Cardiac muscle cell (in vitro differentiated cells and primary cell): ENCODE measurements at regions not wholly inside any gene's neighbourhood (a gene's known extent, or its start where the extent isn't known, plus 50 kb on each side); places are given as distances from the start of the nearest gene placed in this dataset.

ENCODE experiments used
- DNase-seq, 2 donors: peaks; one replicate each; pipeline versions ENCODE4 v3.0.0 to v3.0.0-alpha.2; 2010 to 2017; ENCODE audit warnings: low read depth in 1 of 2, low spot score in 1 of 2
- H3K27ac ChIP-seq: fragments of 200-600 bp; sonication (generic); 2 replicates; pipeline ENCODE4 v1.5.1; 2016
- H3K27me3 ChIP-seq: fragments of 200-600 bp; sonication (generic); 2 replicates; pipeline ENCODE4 v1.6.0; 2016; ENCODE audit warnings: control low read depth
- H3K36me3 ChIP-seq: fragments of 200-600 bp; sonication (generic); 2 replicates; pipeline ENCODE4 v1.5.1; 2016; ENCODE audit warnings: control low read depth
- H3K4me1 ChIP-seq: fragments of 200-600 bp; sonication (generic); 2 replicates; pipeline ENCODE4 v1.8.1; 2017; ENCODE audit warnings: low read depth, mild to moderate bottlenecking, mixed run types
- H3K4me3 ChIP-seq: fragments of 200-600 bp; sonication (generic); 2 replicates; pipeline ENCODE4 v1.5.1; 2016; ENCODE audit warnings: mild to moderate bottlenecking
- H3K9me3 ChIP-seq: fragments of 200-600 bp; sonication (generic); 2 replicates; pipeline ENCODE4 v1.5.1; 2017; ENCODE audit warnings: low read depth, mild to moderate bottlenecking, control low read depth
- CTCF ChIP-seq: IDR thresholded peaks from 2 replicates; pipeline ENCODE4 v1.5.1; 2012; ENCODE audit warnings: low read depth, mild to moderate bottlenecking, low read length

GRCh38 chr5:3056866-3057265 is 305.4 kb upstream of the IRX2 start:
- Histone ChIP-seq H3K27me3 (no peaks in the 10 kb centered on the region), H3K4me3 (no peak overlapping the region), H3K27ac (no peak overlapping the region), H3K9me3 (no peaks in the 10 kb centered on the region), H3K36me3 (no peaks in the 10 kb centered on the region), H3K4me1 (peaks cover 7% of the 10 kb centered on the region)
- peak in 1 of 2 donors; percentile 30 for DNase-seq
- TF ChIP-seq CTCF, result no peak

GRCh38 chr5:3051400-3051799 is 299.9 kb upstream of the IRX2 start:
- no peak for TF ChIP-seq CTCF
- Histone ChIP-seq H3K4me3 (no peak overlapping the region), H3K27ac (no peak overlapping the region), H3K4me1 (peaks cover under 1% of the 10 kb centered on the region), H3K9me3 (no peaks in the 10 kb centered on the region), H3K36me3 (no peaks in the 10 kb centered on the region), H3K27me3 (no peaks in the 10 kb centered on the region)
- no peak for DNase-seq

- no peak for DNase-seq
- Histone ChIP-seq H3K36me3 (no peaks in the 10 kb centered on the region), H3K9me3 (no peaks in the 10 kb centered on the region), H3K27me3 (no peaks in the 10 kb centered on the region), H3K4me3 (no peak overlapping the region), H3K27ac (no peak overlapping the region), H3K4me1 (no peaks in the 10 kb centered on the region)
- no peak for TF ChIP-seq CTCF
Measured at GRCh38 chr5:3050863-3051262, 299.4 kb upstream of the IRX2 start.

GRCh38 chr5:3049261-3049660 is 297.8 kb upstream of the IRX2 start:
- no peak for DNase-seq
- no peaks in the 10 kb centered on the region for H3K36me3 ChIP-seq
- no peaks in the 10 kb centered on the region for H3K4me1 ChIP-seq
- no peak overlapping the region for H3K4me3 ChIP-seq
- no peaks in the 10 kb centered on the region for H3K9me3 ChIP-seq
- no peak overlapping the region for H3K27ac ChIP-seq
- TF ChIP-seq CTCF, result no peak
- no peaks in the 10 kb centered on the region for H3K27me3 ChIP-seq

- no peak overlapping the region for H3K27ac ChIP-seq
- no peaks in the 10 kb centered on the region for H3K36me3 ChIP-seq
- no peak for DNase-seq
- H3K4me3 ChIP-seq, result no peak overlapping the region
- H3K9me3 ChIP-seq, result no peaks in the 10 kb centered on the region
- H3K27me3 ChIP-seq, result no peaks in the 10 kb centered on the region
- H3K4me1 ChIP-seq, result no peaks in the 10 kb centered on the region
- TF ChIP-seq CTCF, result no peak
Measured at GRCh38 chr5:3047212-3047774, 295.8 kb upstream of the IRX2 start.

- H3K9me3 ChIP-seq, result no peaks in the 10 kb centered on the region
- TF ChIP-seq CTCF, result no peak
- DNase-seq, result no peak
- H3K36me3 ChIP-seq, result no peaks in the 10 kb centered on the region
- no peaks in the 10 kb centered on the region for H3K4me1 ChIP-seq
- H3K4me3 ChIP-seq, result no peak overlapping the region
- no peak overlapping the region for H3K27ac ChIP-seq
- no peaks in the 10 kb centered on the region for H3K27me3 ChIP-seq
Measured at GRCh38 chr5:3043600-3043999, 292.1 kb upstream of the IRX2 start.
